Left lung (tissue), 4 donors: ENCODE measurements at regions not wholly inside any gene's neighbourhood (a gene's known extent, or its start where the extent isn't known, plus 50 kb on each side); places are given as distances from the start of the nearest gene placed in this dataset.

Experiments used
- ATAC-seq: fragments of 200-7000 bp; cut with Tn5 transposase; one replicate; pipeline ENCODE4 v1.9.1; 2020; ENCODE audit warnings: moderate library complexity
- DNase-seq, 4 donors: peaks; one replicate each; pipeline ENCODE4 v3.0.0-alpha.2; 2013 to 2020
- H3K27ac ChIP-seq, 2 donors: fragments of 200-600 bp; sonication (generic) in 1 of 2; one replicate each; pipeline versions ENCODE4 v1.5.0 to v1.8.0; 2020 to 2021
- H3K27me3 ChIP-seq, 2 donors: fragments of 200-600 bp; sonication (generic) in 1 of 2; one replicate each; pipeline versions ENCODE4 v1.5.0 to v1.8.0; 2020 to 2021
- H3K36me3 ChIP-seq, 2 donors: fragments of 200-600 bp; sonication (generic) in 1 of 2; one replicate each; pipeline versions ENCODE4 v1.5.0 to v1.8.0; 2020 to 2021
- H3K4me1 ChIP-seq, 2 donors: fragments of 200-600 bp; one replicate each; pipeline ENCODE4 v1.8.0; 2021
- H3K4me3 ChIP-seq, 2 donors: fragments of 200-600 bp; sonication (generic) in 1 of 2; one replicate each; pipeline versions ENCODE4 v1.5.0 to v1.8.0; 2020 to 2021; ENCODE audit warnings: mild to moderate bottlenecking in 1 of 2
- H3K9me3 ChIP-seq, 2 donors: fragments of 200-600 bp; sonication (generic) in 1 of 2; one replicate each; pipeline versions ENCODE4 v1.5.0 to v1.8.0; 2020 to 2021
- CTCF ChIP-seq, 2 donors: fragments of 200-600 bp; sonication (generic) in 1 of 2; IDR thresholded peaks; one replicate each; pipeline versions ENCODE4 v1.5.0 to v1.8.0; 2021; ENCODE audit warnings: antibody characterized with exemption in 2 of 2
- intact Hi-C, 2 donors: fragments of 100-400 bp; cut with DNase I; formaldehyde crosslinking; loops; one replicate each; pipeline versions ENCODE4 v1.11.2 to v1.14.2; 2022
- donor health status: DM: no; HTN: yes; CAD: no.
- donor health status: DM: no; HTN: no; CAD: no.

GRCh38 chr2:223264541-223265193 lies 212.7 kb downstream of the KCNE4 start:
- peaks cover 0 to 5% of the 10 kb centered on the region in 2 donors for H3K9me3 ChIP-seq
- no peak overlapping the region for H3K27ac ChIP-seq
- no peak for DNase-seq
- no peaks in the 10 kb centered on the region for H3K27me3 ChIP-seq
- intact Hi-C loops = no loop called here
- no peak overlapping the region for H3K4me3 ChIP-seq
- no peaks in the 10 kb centered on the region for H3K4me1 ChIP-seq
- no peak for ATAC-seq
- TF ChIP-seq CTCF (IDR thresholded peaks at IDR 0.05) = no peak
- H3K36me3 ChIP-seq = no peaks in the 10 kb centered on the region

- Histone ChIP-seq H3K36me3 (no peaks in the 10 kb centered on the region), H3K4me1 (no peaks in the 10 kb centered on the region), H3K4me3 (no peak overlapping the region), H3K27me3 (no peaks in the 10 kb centered on the region), H3K9me3 (no peaks in the 10 kb centered on the region), H3K27ac (no peak overlapping the region)
- intact Hi-C loops = no loop called here
- DNase-seq (no peak), ATAC-seq (no peak)
- TF ChIP-seq CTCF (IDR thresholded peaks at IDR 0.05) = no peak
Observed at GRCh38 chr2:223267160-223267951, 215.4 kb downstream of the KCNE4 start.

- H3K27ac ChIP-seq = no peak overlapping the region
- H3K4me3 ChIP-seq = no peak overlapping the region
- intact Hi-C loops = no loop called here
- DNase-seq (no peak), ATAC-seq (no peak)
- TF ChIP-seq CTCF (IDR thresholded peaks at IDR 0.05) = no peak
- H3K9me3 ChIP-seq = no peaks in the 10 kb centered on the region
- H3K4me1 ChIP-seq = no peaks in the 10 kb centered on the region
- no peaks in the 10 kb centered on the region for H3K27me3 ChIP-seq
- H3K36me3 ChIP-seq = no peaks in the 10 kb centered on the region
Observed at GRCh38 chr2:223269386-223269785, 217.4 kb downstream of the KCNE4 start.

GRCh38 chr2:223270548-223270947 lies 218.6 kb downstream of the KCNE4 start:
- Histone ChIP-seq H3K4me3 (no peak overlapping the region), H3K9me3 (no peaks in the 10 kb centered on the region), H3K27me3 (no peaks in the 10 kb centered on the region), H3K36me3 (no peaks in the 10 kb centered on the region), H3K27ac (no peak overlapping the region), H3K4me1 (no peaks in the 10 kb centered on the region)
- no peak for TF ChIP-seq CTCF (IDR thresholded peaks at IDR 0.05)
- ATAC-seq (no peak), DNase-seq (no peak)
- intact Hi-C loops = no loop called here

- TF ChIP-seq CTCF (IDR thresholded peaks at IDR 0.05) = no peak
- ATAC-seq = no peak
- Histone ChIP-seq H3K27ac (no peak overlapping the region), H3K36me3 (no peaks in the 10 kb centered on the region), H3K4me1 (no peaks in the 10 kb centered on the region), H3K9me3 (no peaks in the 10 kb centered on the region), H3K27me3 (no peaks in the 10 kb centered on the region), H3K4me3 (no peak overlapping the region)
- no peak for DNase-seq
- intact Hi-C loops = no loop called here
Observed at GRCh38 chr2:223273995-223274394, 222.0 kb downstream of the KCNE4 start.
